Hepatocyte (in vitro differentiated cells): ENCODE measurements at regions not wholly inside any gene's neighbourhood (a gene's known extent, or its start where the extent isn't known, plus 50 kb on each side); places are given as distances from the start of the nearest gene placed in this dataset.

ENCODE experiments used
- DNase-seq: peaks from one replicate; pipeline ENCODE4 v3.0.0-alpha.2; 2016; ENCODE audit warnings: low spot score
- H2AFZ ChIP-seq: fragments of 200-600 bp; sonication (generic); 2 replicates; pipeline ENCODE4 v1.6.0; 2016; ENCODE audit warnings: antibody characterized with exemption, mild to moderate bottlenecking
- H3K27ac ChIP-seq: fragments of 200-600 bp; sonication (generic); 2 replicates; pipeline ENCODE4 v1.5.1; 2016; ENCODE audit warnings: mild to moderate bottlenecking
- H3K27me3 ChIP-seq: fragments of 200-600 bp; sonication (generic); 2 replicates; pipeline ENCODE4 v1.6.1; 2016
- H3K36me3 ChIP-seq: fragments of 200-600 bp; sonication (generic); replicated peaks from 2 replicates; pipeline ENCODE4 v1.5.1; 2016; ENCODE audit warnings: low read depth; ENCODE audit not compliant: insufficient read depth
- H3K4me1 ChIP-seq: fragments of 200-600 bp; sonication (generic); 2 replicates; pipeline ENCODE4 v1.5.1; 2016; ENCODE audit warnings: mild to moderate bottlenecking, moderate library complexity; ENCODE audit not compliant: insufficient read depth
- H3K4me2 ChIP-seq: fragments of 200-600 bp; sonication (generic); 2 replicates; pipeline ENCODE4 v1.6.0; 2016
- H3K4me3 ChIP-seq: fragments of 200-600 bp; sonication (generic); 2 replicates; pipeline ENCODE4 v1.5.1; 2016; ENCODE audit warnings: mild to moderate bottlenecking
- H3K79me2 ChIP-seq: fragments of 200-600 bp; sonication (generic); 2 replicates; pipeline ENCODE4 v1.6.0; 2017; ENCODE audit warnings: mild to moderate bottlenecking
- H3K9me2 ChIP-seq: fragments of 200-600 bp; sonication (generic); replicated peaks from 2 replicates; pipeline ENCODE4 v1.6.0; 2017; ENCODE audit warnings: mild to moderate bottlenecking; ENCODE audit not compliant: insufficient read depth
- H3K9me3 ChIP-seq: fragments of 200-600 bp; sonication (generic); 2 replicates; pipeline ENCODE4 v1.5.1; 2016; ENCODE audit warnings: low read depth, mild to moderate bottlenecking
- H4K20me1 ChIP-seq: fragments of 200-600 bp; sonication (generic); 2 replicates; pipeline ENCODE4 v1.6.0; 2016; ENCODE audit warnings: mild to moderate bottlenecking; ENCODE audit not compliant: insufficient read depth, poor library complexity, severe bottlenecking
- CTCF ChIP-seq: fragments of 200-600 bp; sonication (generic); IDR thresholded peaks from 2 replicates; pipeline ENCODE4 v1.5.1; 2016; ENCODE audit warnings: antibody characterized with exemption, mild to moderate bottlenecking; ENCODE audit not compliant: poor library complexity
- EZH2 ChIP-seq: fragments of 200-600 bp; sonication (generic); IDR thresholded peaks from 2 replicates; pipeline ENCODE4 v1.6.1; 2016; ENCODE audit warnings: antibody characterized with exemption, mild to moderate bottlenecking, borderline replicate concordance
- EZH2phosphoT487 ChIP-seq: fragments of 200-600 bp; sonication (generic); IDR thresholded peaks from one replicate; pipeline ENCODE4 v1.6.1; 2018; ENCODE audit warnings: antibody characterized with exemption, mild to moderate bottlenecking, low read depth, moderate library complexity; ENCODE audit not compliant: unreplicated experiment, severe bottlenecking
- WGBS: methylation state at CpG from one replicate; pipeline ENCODE4 v1.1.6; 2016; ENCODE audit warnings: low lambda C conversion rate; ENCODE audit errors: missing lambda C conversion rate; 5-methylcytosine and 5-hydroxymethylcytosine counted together

DNA sequence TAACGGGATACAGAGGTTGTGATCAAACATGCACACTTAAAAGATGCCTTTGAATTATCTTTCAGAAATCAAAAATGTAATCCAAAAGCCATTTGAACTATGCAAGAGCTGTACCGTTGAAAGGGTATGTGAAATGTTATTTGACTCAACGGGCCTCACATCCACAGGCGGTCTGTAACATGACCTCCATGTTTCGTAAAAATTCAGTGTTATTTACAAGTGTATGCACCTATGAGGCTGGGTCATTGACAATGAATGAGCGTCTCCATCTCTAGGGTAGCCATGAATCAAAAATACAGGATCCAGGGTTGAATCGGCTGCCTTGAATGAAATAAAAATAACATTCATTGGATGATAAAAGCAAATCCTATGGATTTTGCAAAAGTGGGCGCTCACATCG, 100.1 kb downstream of the CRLF2 start:
- no peak overlapping the region for H3K4me3 ChIP-seq
- no peaks in the 10 kb centered on the region for H3K36me3 ChIP-seq
- no peaks in the 10 kb centered on the region for H3K9me3 ChIP-seq
- no peak for DNase-seq
- H2AFZ ChIP-seq: no peak overlapping the region
- 48% methylated on average over 9 of the region's 9 CpGs for WGBS
- no peak overlapping the region for H3K4me2 ChIP-seq
- H3K9me2 ChIP-seq: no peaks in the 10 kb centered on the region
- H3K27me3 ChIP-seq: peaks cover 31% of the 10 kb centered on the region
- H3K27ac ChIP-seq: no peak overlapping the region
- TF ChIP-seq EZH2 (no peak), CTCF (no peak), EZH2phosphoT487 (no peak)
- H4K20me1 ChIP-seq: no peaks in the 10 kb centered on the region
- no peaks in the 10 kb centered on the region for H3K79me2 ChIP-seq
- no peaks in the 10 kb centered on the region for H3K4me1 ChIP-seq

GRCh38 chrX:1111601-1112300, 100.7 kb downstream of the CRLF2 start:
- Histone ChIP-seq H3K9me2 (no peaks in the 10 kb centered on the region), H3K4me1 (no peaks in the 10 kb centered on the region), H3K79me2 (no peaks in the 10 kb centered on the region), H3K27me3 (peaks cover 31% of the 10 kb centered on the region), H3K36me3 (no peaks in the 10 kb centered on the region), H3K4me2 (no peak overlapping the region), H2AFZ (no peak overlapping the region), H4K20me1 (no peaks in the 10 kb centered on the region), H3K9me3 (no peaks in the 10 kb centered on the region), H3K27ac (no peak overlapping the region), H3K4me3 (no peak overlapping the region)
- 12% methylated on average over 12 of the region's 17 CpGs for WGBS
- TF ChIP-seq EZH2: no peak
- no peak for DNase-seq

DNA sequence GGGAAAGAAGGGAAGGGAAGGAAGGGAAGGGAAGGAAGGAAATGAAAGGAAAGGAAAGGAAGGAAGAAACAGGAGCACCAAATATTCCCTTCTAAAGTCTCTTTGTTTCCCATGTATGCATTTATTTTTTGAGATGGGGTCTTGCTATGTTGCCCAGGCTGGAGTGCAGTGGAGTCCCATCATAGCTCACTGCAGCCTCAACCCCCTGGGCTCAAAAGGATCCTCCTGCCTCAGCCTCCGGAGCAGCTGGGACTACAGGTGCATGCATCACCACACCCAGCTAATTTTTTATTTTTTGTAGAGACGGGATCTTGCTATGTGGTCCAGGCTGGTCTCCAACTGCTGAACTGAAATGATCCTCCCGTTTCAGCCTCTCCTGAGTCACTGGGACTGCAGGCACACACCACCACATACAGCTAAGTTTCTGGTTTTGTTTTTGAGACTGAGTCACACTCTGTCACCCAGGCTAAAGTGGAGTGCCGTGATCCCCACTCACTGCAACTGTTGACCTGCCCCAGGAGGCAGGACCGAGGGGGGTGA, 102.8 kb downstream of the CRLF2 start:
- no peaks in the 10 kb centered on the region for H3K79me2 ChIP-seq
- WGBS: 93% methylated on average over 5 of the region's 5 CpGs
- TF ChIP-seq CTCF (no peak), EZH2phosphoT487 (no peak)
- H3K27ac ChIP-seq: no peak overlapping the region
- H3K4me2 ChIP-seq: no peak overlapping the region
- no peaks in the 10 kb centered on the region for H3K9me2 ChIP-seq
- H3K4me3 ChIP-seq: no peak overlapping the region
- no peaks in the 10 kb centered on the region for H3K36me3 ChIP-seq
- no peak for DNase-seq
- H3K9me3 ChIP-seq: no peaks in the 10 kb centered on the region
- H3K27me3 ChIP-seq: peaks cover 36% of the 10 kb centered on the region
- H3K4me1 ChIP-seq: no peaks in the 10 kb centered on the region
- no peaks in the 10 kb centered on the region for H4K20me1 ChIP-seq
- no peak overlapping the region for H2AFZ ChIP-seq

DNA sequence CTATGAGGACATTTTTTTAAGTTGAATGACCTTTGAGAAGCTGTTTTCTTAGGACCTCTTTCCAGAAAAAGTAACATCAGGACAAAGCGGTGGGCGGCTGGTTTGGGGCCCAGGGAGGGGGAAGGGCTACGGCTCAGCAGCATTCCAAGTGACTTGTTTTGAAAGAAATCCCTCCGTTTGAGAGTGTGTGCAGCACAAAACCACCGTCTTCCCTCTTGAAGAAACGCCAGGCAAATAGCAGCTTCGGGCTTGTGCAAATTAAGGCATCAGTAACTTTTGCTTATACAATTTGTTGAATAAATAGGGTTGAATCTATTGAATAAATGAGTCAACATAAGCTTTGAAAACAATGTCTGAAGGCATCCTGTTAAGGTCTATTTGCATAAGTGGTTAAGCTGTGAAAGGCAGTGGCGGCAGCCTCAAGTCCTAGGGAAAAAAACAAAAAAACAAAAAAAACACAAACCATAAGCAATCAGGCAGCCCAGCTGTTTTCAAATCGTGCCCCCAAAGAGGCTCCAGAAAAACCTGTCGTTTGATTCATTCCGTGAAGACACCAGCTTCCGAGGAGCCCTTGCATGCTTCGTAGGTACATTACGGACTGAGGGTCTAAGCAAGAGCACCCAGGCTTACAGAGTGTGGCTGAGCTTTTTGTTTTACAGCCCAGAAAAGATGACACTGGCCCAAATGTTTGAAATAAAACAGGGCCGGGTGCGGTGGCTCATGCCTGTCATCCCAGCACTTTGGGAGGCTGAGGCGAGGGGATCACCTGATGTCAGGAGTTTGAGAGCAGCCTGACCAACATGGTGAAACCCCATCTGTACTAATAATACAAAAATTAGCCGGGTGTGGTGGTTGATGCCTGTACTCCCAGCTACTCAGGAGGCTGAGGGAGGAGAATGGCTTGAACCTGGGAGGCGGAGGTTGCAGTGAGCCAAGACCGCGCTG, 103.7 kb downstream of the CRLF2 start:
- Histone ChIP-seq H4K20me1 (no peaks in the 10 kb centered on the region), H3K9me3 (no peaks in the 10 kb centered on the region), H3K27ac (no peak overlapping the region), H3K4me1 (no peaks in the 10 kb centered on the region), H2AFZ (no peak overlapping the region), H3K36me3 (no peaks in the 10 kb centered on the region), H3K27me3 (peaks cover 36% of the 10 kb centered on the region), H3K4me2 (peak overlapping the region; percentile 5), H3K79me2 (no peaks in the 10 kb centered on the region), H3K9me2 (no peaks in the 10 kb centered on the region), H3K4me3 (no peak overlapping the region)
- no peak for DNase-seq
- TF ChIP-seq CTCF: no peak
- TF ChIP-seq EZH2phosphoT487: no peak
- TF ChIP-seq EZH2: no peak
- WGBS: 25% methylated on average over 21 of the region's 21 CpGs
